ENCODE measurements at regions not wholly inside any gene's neighbourhood (a gene's known extent, or its start where the extent isn't known, plus 50 kb on each side); places are given as distances from the start of the nearest gene placed in this dataset.
A peak's percentile ranks its signal among the peaks of the same experiment; 100 is the strongest.

GRCh38 chr15:69838994-69839393 is 258.7 kb downstream of the TLE3 start:
- H3K23ac ChIP-seq (ENCODE audit: low read length in 2 of 2), result no peak overlapping the region
- H3K4me3 ChIP-seq (ENCODE audit: insufficient read depth in 1 of 2, low read depth in 1 of 2, low read length in 2 of 2), result no peak overlapping the region
- H2BK120ac ChIP-seq (ENCODE audit: low read depth, low read length), result no peak overlapping the region
- no peak overlapping the region for H2BK12ac ChIP-seq (ENCODE audit: low read length in 2 of 2)
- H3K4ac ChIP-seq (ENCODE audit: low read depth in 1 of 2, low read length in 2 of 2), result no peak overlapping the region
- no peaks in the 10 kb centered on the region for H3K79me1 ChIP-seq (replicated peaks; ENCODE audit: low read length, poor library complexity, severe bottlenecking)
- H3K36me3 ChIP-seq (ENCODE audit: control insufficient read depth in 1 of 2, insufficient read depth in 2 of 2, low read depth in 1 of 2, low read length in 2 of 2), result no peaks in the 10 kb centered on the region
- no peak overlapping the region for H3K14ac ChIP-seq (ENCODE audit: low read length in 2 of 2)
- no peak overlapping the region for H2BK15ac ChIP-seq (ENCODE audit: low read depth, poor library complexity, severe bottlenecking)
- H3K4me2 ChIP-seq (ENCODE audit: low read length, poor library complexity, severe bottlenecking), result no peak overlapping the region
- no peak overlapping the region for H2AFZ ChIP-seq (ENCODE audit: low read depth, low read length)
- H4K8ac ChIP-seq (ENCODE audit: low read length), result no peak overlapping the region
- peaks cover 25 to 82% of the 10 kb centered on the region in 2 experiments for H3K27me3 ChIP-seq (ENCODE audit: control insufficient read depth in 1 of 2, insufficient read depth in 1 of 2, low read length in 2 of 2)
- no peak overlapping the region for H3K9ac ChIP-seq (ENCODE audit: low read length)
- peaks cover 5% of the 10 kb centered on the region for H3K9me3 ChIP-seq (ENCODE audit: control insufficient read depth, low read length)
- no peak for DNase-seq
- H3K4me1 ChIP-seq (ENCODE audit: control insufficient read depth, insufficient read depth, low read depth, low read length), result peaks cover 1% of the 10 kb centered on the region
- 98% methylated on average over 2 of the region's 2 CpGs for WGBS
- H3K18ac ChIP-seq (ENCODE audit: low read depth in 1 of 2, low read length in 2 of 2), result no peak overlapping the region
- no peak overlapping the region for H3K27ac ChIP-seq (ENCODE audit: low read length, poor library complexity, severe bottlenecking)
- no peak overlapping the region for H2BK5ac ChIP-seq (ENCODE audit: low read depth, low read length, poor library complexity, severe bottlenecking)
- H2AK5ac ChIP-seq (ENCODE audit: low read length, severe bottlenecking), result no peak overlapping the region
- no peak overlapping the region for H4K91ac ChIP-seq (ENCODE audit: low read length)

GRCh38 chr15:69841113-69841828 is 256.4 kb downstream of the TLE3 start:
- Histone ChIP-seq H3K4me3 (ENCODE audit: insufficient read depth in 1 of 2, low read depth in 1 of 2, low read length in 2 of 2) (no peak overlapping the region), H3K27ac (ENCODE audit: low read length, poor library complexity, severe bottlenecking) (no peak overlapping the region), H3K18ac (ENCODE audit: low read depth in 1 of 2, low read length in 2 of 2) (no peak overlapping the region), H3K9ac (ENCODE audit: low read length) (no peak overlapping the region), H3K36me3 (ENCODE audit: control insufficient read depth in 1 of 2, insufficient read depth in 2 of 2, low read depth in 1 of 2, low read length in 2 of 2) (no peaks in the 10 kb centered on the region), H3K27me3 (ENCODE audit: control insufficient read depth in 1 of 2, insufficient read depth in 1 of 2, low read length in 2 of 2) (peaks cover 10 to 76% of the 10 kb centered on the region in 2 experiments), H4K91ac (ENCODE audit: low read length) (no peak overlapping the region), H3K4me1 (ENCODE audit: control insufficient read depth, insufficient read depth, low read depth, low read length) (peaks cover 1% of the 10 kb centered on the region), H3K4ac (ENCODE audit: low read depth in 1 of 2, low read length in 2 of 2) (no peak overlapping the region), H3K14ac (ENCODE audit: low read length in 2 of 2) (no peak overlapping the region), H3K79me1 (replicated peaks; ENCODE audit: low read length, poor library complexity, severe bottlenecking) (no peaks in the 10 kb centered on the region), H3K9me3 (ENCODE audit: control insufficient read depth, low read length) (peaks cover 5% of the 10 kb centered on the region), H2BK12ac (ENCODE audit: low read length in 2 of 2) (no peak overlapping the region), H2BK120ac (ENCODE audit: low read depth, low read length) (no peak overlapping the region), H2AFZ (ENCODE audit: low read depth, low read length) (no peak overlapping the region), H3K4me2 (ENCODE audit: low read length, poor library complexity, severe bottlenecking) (no peak overlapping the region), H2BK5ac (ENCODE audit: low read depth, low read length, poor library complexity, severe bottlenecking) (no peak overlapping the region), H4K8ac (ENCODE audit: low read length) (no peak overlapping the region), H2AK5ac (ENCODE audit: low read length, severe bottlenecking) (no peak overlapping the region), H3K23ac (ENCODE audit: low read length in 2 of 2) (no peak overlapping the region), H2BK15ac (ENCODE audit: low read depth, poor library complexity, severe bottlenecking) (no peak overlapping the region)
- 93% methylated on average over 20 of the region's 21 CpGs for WGBS
- DNase-seq, result no peak

GRCh38 chr15:69842851-69843250 is 254.9 kb downstream of the TLE3 start:
- Histone ChIP-seq H3K27me3 (ENCODE audit: control insufficient read depth in 1 of 2, insufficient read depth in 1 of 2, low read length in 2 of 2) (peaks cover 5 to 77% of the 10 kb centered on the region in 2 experiments), H2BK120ac (ENCODE audit: low read depth, low read length) (no peak overlapping the region), H2BK15ac (ENCODE audit: low read depth, poor library complexity, severe bottlenecking) (no peak overlapping the region), H3K36me3 (ENCODE audit: control insufficient read depth in 1 of 2, insufficient read depth in 2 of 2, low read depth in 1 of 2, low read length in 2 of 2) (no peaks in the 10 kb centered on the region), H2AFZ (ENCODE audit: low read depth, low read length) (no peak overlapping the region), H2BK12ac (ENCODE audit: low read length in 2 of 2) (no peak overlapping the region), H4K8ac (ENCODE audit: low read length) (peak overlapping the region; percentile 9), H2BK5ac (ENCODE audit: low read depth, low read length, poor library complexity, severe bottlenecking) (no peak overlapping the region), H3K27ac (ENCODE audit: low read length, poor library complexity, severe bottlenecking) (no peak overlapping the region), H4K91ac (ENCODE audit: low read length) (no peak overlapping the region), H3K18ac (ENCODE audit: low read depth in 1 of 2, low read length in 2 of 2) (no peak overlapping the region), H3K9me3 (ENCODE audit: control insufficient read depth, low read length) (peaks cover 8% of the 10 kb centered on the region), H3K79me1 (replicated peaks; ENCODE audit: low read length, poor library complexity, severe bottlenecking) (no peaks in the 10 kb centered on the region), H2AK5ac (ENCODE audit: low read length, severe bottlenecking) (no peak overlapping the region), H3K4ac (ENCODE audit: low read depth in 1 of 2, low read length in 2 of 2) (no peak overlapping the region), H3K4me2 (ENCODE audit: low read length, poor library complexity, severe bottlenecking) (no peak overlapping the region), H3K23ac (ENCODE audit: low read length in 2 of 2) (no peak overlapping the region), H3K14ac (ENCODE audit: low read length in 2 of 2) (no peak overlapping the region), H3K9ac (ENCODE audit: low read length) (no peak overlapping the region), H3K4me3 (ENCODE audit: insufficient read depth in 1 of 2, low read depth in 1 of 2, low read length in 2 of 2) (no peak overlapping the region), H3K4me1 (ENCODE audit: control insufficient read depth, insufficient read depth, low read depth, low read length) (peaks cover 1% of the 10 kb centered on the region)
- DNase-seq, result no peak
- 90% methylated on average over 5 of the region's 5 CpGs for WGBS

- Histone ChIP-seq H3K14ac (ENCODE audit: low read length in 2 of 2) (no peak overlapping the region), H4K8ac (ENCODE audit: low read length) (peak overlapping the region; percentile 9), H3K4me2 (ENCODE audit: low read length, poor library complexity, severe bottlenecking) (no peak overlapping the region), H3K4me1 (ENCODE audit: control insufficient read depth, insufficient read depth, low read depth, low read length) (peaks cover 1% of the 10 kb centered on the region), H3K18ac (ENCODE audit: low read depth in 1 of 2, low read length in 2 of 2) (peak overlapping the region in 1 of 2 experiments; percentile 41), H2AK5ac (ENCODE audit: low read length, severe bottlenecking) (no peak overlapping the region), H3K9me3 (ENCODE audit: control insufficient read depth, low read length) (peaks cover 8% of the 10 kb centered on the region), H3K4me3 (ENCODE audit: insufficient read depth in 1 of 2, low read depth in 1 of 2, low read length in 2 of 2) (no peak overlapping the region), H3K27me3 (ENCODE audit: control insufficient read depth in 1 of 2, insufficient read depth in 1 of 2, low read length in 2 of 2) (peaks cover 3 to 81% of the 10 kb centered on the region in 2 experiments), H4K91ac (ENCODE audit: low read length) (no peak overlapping the region), H2AFZ (ENCODE audit: low read depth, low read length) (no peak overlapping the region), H3K36me3 (ENCODE audit: control insufficient read depth in 1 of 2, insufficient read depth in 2 of 2, low read depth in 1 of 2, low read length in 2 of 2) (no peaks in the 10 kb centered on the region), H2BK120ac (ENCODE audit: low read depth, low read length) (no peak overlapping the region), H3K4ac (ENCODE audit: low read depth in 1 of 2, low read length in 2 of 2) (no peak overlapping the region), H3K9ac (ENCODE audit: low read length) (no peak overlapping the region), H2BK5ac (ENCODE audit: low read depth, low read length, poor library complexity, severe bottlenecking) (no peak overlapping the region), H2BK12ac (ENCODE audit: low read length in 2 of 2) (no peak overlapping the region), H2BK15ac (ENCODE audit: low read depth, poor library complexity, severe bottlenecking) (no peak overlapping the region), H3K79me1 (replicated peaks; ENCODE audit: low read length, poor library complexity, severe bottlenecking) (no peaks in the 10 kb centered on the region), H3K27ac (ENCODE audit: low read length, poor library complexity, severe bottlenecking) (no peak overlapping the region), H3K23ac (ENCODE audit: low read length in 2 of 2) (no peak overlapping the region)
- WGBS, result 77% methylated on average over 13 of the region's 13 CpGs
- DNase-seq, result no peak
Measured at GRCh38 chr15:69843276-69843899, 254.3 kb downstream of the TLE3 start.
